Inflammatory macrophage treated with lipopolysaccharide for 4 hours (primary cell): ENCODE measurements at regions not wholly inside any gene's neighbourhood (a gene's known extent, or its start where the extent isn't known, plus 50 kb on each side); places are given as distances from the start of the nearest gene placed in this dataset.

ENCODE experiments used
- DNase-seq: peaks from one replicate; pipeline ENCODE4 v3.0.0-alpha.2; 2020

- DNase-seq: no peak
Observed at GRCh38 chr6:43914272-43915147, 144.5 kb downstream of the VEGFA start.

- DNase-seq: peak; percentile 61
Observed at GRCh38 chr6:43913375-43914271, 143.6 kb downstream of the VEGFA start.

- DNase-seq: no peak
Observed at GRCh38 chr6:43912598-43913371, 142.8 kb downstream of the VEGFA start.

- no peak for DNase-seq
Observed at GRCh38 chr6:43912116-43912577, 142.1 kb downstream of the VEGFA start.

GRCh38 chr6:43911354-43912115 is 141.5 kb downstream of the VEGFA start:
- DNase-seq: no peak

GRCh38 chr6:43910638-43911353 is 140.8 kb downstream of the VEGFA start:
- no peak for DNase-seq

GRCh38 chr6:43910149-43910637 is 140.2 kb downstream of the VEGFA start:
- DNase-seq: no peak

- no peak for DNase-seq
Observed at GRCh38 chr6:43909474-43910148, 139.6 kb downstream of the VEGFA start.

GRCh38 chr6:43907789-43908472 is 137.9 kb downstream of the VEGFA start:
- no peak for DNase-seq

GRCh38 chr6:43907312-43907711 is 137.3 kb downstream of the VEGFA start:
- no peak for DNase-seq

- DNase-seq: no peak
Observed at GRCh38 chr6:43904311-43905123, 134.5 kb downstream of the VEGFA start.

GRCh38 chr6:43903739-43904290 is 133.8 kb downstream of the VEGFA start:
- no peak for DNase-seq

- DNase-seq: no peak
Observed at GRCh38 chr6:43901733-43902230, 131.8 kb downstream of the VEGFA start.

- no peak for DNase-seq
Observed at GRCh38 chr6:43900916-43901732, 131.1 kb downstream of the VEGFA start.

GRCh38 chr6:43900560-43900915 is 130.5 kb downstream of the VEGFA start:
- DNase-seq: no peak

- no peak for DNase-seq
Observed at GRCh38 chr6:43899830-43900229, 129.8 kb downstream of the VEGFA start.

- no peak for DNase-seq
Observed at GRCh38 chr6:43898358-43899131, 128.5 kb downstream of the VEGFA start.
